SK-N-SH (cell line): ENCODE measurements at regions not wholly inside any gene's neighbourhood (a gene's known extent, or its start where the extent isn't known, plus 50 kb on each side); places are given as distances from the start of the nearest gene placed in this dataset.

Experiments
- CTCF ChIA-PET: fragments of 300-600, 350-600 bp; formaldehyde crosslinking; extraction: SDS; loops from one replicate; lab custom pipeline; 2021; lab: Yijun Ruan, JAX
- POLR2A ChIA-PET: fragments of 350-600 bp; sonication (Branson Sonifier 250); formaldehyde crosslinking; extraction: SDS; loops from one replicate; lab custom pipeline; 2020; ENCODE audit warnings: antibody characterized with exemption, inconsistent platforms; lab: Yijun Ruan, JAX
- DNase-seq: peaks from one replicate; pipeline ENCODE4 v3.0.0; 2012
- H2AFZ ChIP-seq: fragments of 200-600 bp; sonication (generic); 2 replicates; pipeline ENCODE4 v1.8.1; 2016; ENCODE audit warnings: antibody characterized with exemption, mild to moderate bottlenecking, low read depth
- H3F3A ChIP-seq: fragments of 200-600 bp; sonication (generic); replicated peaks from 2 replicates; pipeline ENCODE3; 2016; ENCODE audit warnings: antibody characterized with exemption, mild to moderate bottlenecking; ENCODE audit not compliant: insufficient read depth
- H3K27ac ChIP-seq, 2 experiments: fragments of 200-500 bp in 1 of 2; fragments of 200-600 bp in 1 of 2; sonication (Bioruptor generic) in 1 of 2; sonication (generic), shearing (Covaris generic) in 1 of 2; 2 replicates each; pipeline versions ENCODE4 v1.5.1 to v1.6.1; 2014 to 2016; ENCODE audit warnings: low read depth in 2 of 2, inconsistent platforms in 1 of 2, low read length in 1 of 2, mild to moderate bottlenecking in 1 of 2, mixed read lengths in 1 of 2
- H3K27me3 ChIP-seq: fragments of 200-600 bp; sonication (generic), shearing (Covaris generic); 2 replicates; pipeline ENCODE4 v1.6.1; 2016; ENCODE audit warnings: mixed run types; ENCODE audit not compliant: insufficient read depth
- H3K36me3 ChIP-seq, 2 experiments: fragments of 200-500 bp in 1 of 2; fragments of 200-600 bp in 1 of 2; sonication (Bioruptor generic) in 1 of 2; sonication (generic) in 1 of 2; replicated peaks in 1 of 2; 2 replicates each; pipeline versions ENCODE3 to v1.5.1; 2014 to 2016; ENCODE audit warnings: low read length in 1 of 2, mild to moderate bottlenecking in 1 of 2; ENCODE audit not compliant: insufficient read depth in 2 of 2, control insufficient read depth in 1 of 2
- H3K4me1 ChIP-seq, 2 experiments: fragments of 200-500 bp in 1 of 2; fragments of 200-600 bp in 1 of 2; sonication (Bioruptor generic) in 1 of 2; sonication (generic), shearing (Covaris generic) in 1 of 2; 2 replicates each; pipeline versions ENCODE4 v1.5.1 to v1.6.1; 2014 to 2016; ENCODE audit warnings: low read depth in 1 of 2, low read length in 1 of 2, mixed run types in 1 of 2; ENCODE audit not compliant: insufficient read depth in 2 of 2, control insufficient read depth in 1 of 2
- H3K4me2 ChIP-seq: fragments of 200-600 bp; sonication (generic), shearing (Covaris generic); 2 replicates; pipeline ENCODE4 v1.6.1; 2017; ENCODE audit warnings: mixed run types
- H3K4me3 ChIP-seq, 2 experiments: fragments of 200-500 bp in 1 of 2; fragments of 200-600 bp in 1 of 2; sonication (Bioruptor generic) in 1 of 2; sonication (generic), shearing (Covaris generic) in 1 of 2; 2 replicates each; pipeline versions ENCODE4 v1.5.1 to v1.8.1; 2014 to 2016; ENCODE audit warnings: low read depth in 2 of 2, inconsistent platforms in 1 of 2, low read length in 1 of 2, mild to moderate bottlenecking in 1 of 2, mixed read lengths in 1 of 2, moderate library complexity in 1 of 2
- H3K79me2 ChIP-seq: fragments of 200-600 bp; sonication (generic); 2 replicates; pipeline ENCODE4 v1.8.1; 2017; ENCODE audit warnings: mild to moderate bottlenecking; ENCODE audit not compliant: insufficient read depth
- H3K9ac ChIP-seq: fragments of 200-600 bp; sonication (generic); 2 replicates; pipeline ENCODE4 v1.6.1; 2017; ENCODE audit warnings: mixed run types
- H3K9me2 ChIP-seq: fragments of 200-600 bp; sonication (generic); 2 replicates; pipeline ENCODE4 v1.6.1; 2017; ENCODE audit warnings: mixed run types
- H3K9me3 ChIP-seq: fragments of 200-600 bp; sonication (generic); 2 replicates; pipeline ENCODE4 v1.6.1; 2017; ENCODE audit warnings: mixed run types, mild to moderate bottlenecking, moderate library complexity
- H4K20me1 ChIP-seq: fragments of 200-600 bp; sonication (generic); 2 replicates; pipeline ENCODE4 v1.6.1; 2017; ENCODE audit warnings: mild to moderate bottlenecking, mixed run types; ENCODE audit not compliant: insufficient read depth
- CHD2 ChIP-seq: fragments of 150-350 bp; IDR thresholded peaks from 2 replicates; pipeline ENCODE4 v1.6.1; 2018; ENCODE audit warnings: low read length; ENCODE audit not compliant: partially characterized antibody
- EP300 ChIP-seq, 2 experiments: IDR thresholded peaks; 2 replicates each; pipeline versions ENCODE4 v1.4.0 to v1.6.1; 2012; ENCODE audit warnings: borderline replicate concordance in 1 of 2, low read depth in 1 of 2, low read length in 1 of 2
- FOXJ3 ChIP-seq: sonication (generic); formaldehyde crosslinking; IDR thresholded peaks from 2 replicates; pipeline ENCODE4 v1.5.1; 2020; ENCODE audit warnings: mild to moderate bottlenecking, missing genetic modification reagents
- GABPA ChIP-seq: IDR thresholded peaks from 2 replicates; pipeline ENCODE4 v1.4.0; 2012; ENCODE audit warnings: low read depth, mild to moderate bottlenecking
- GATA2 ChIP-seq: sonication (generic); formaldehyde crosslinking; IDR thresholded peaks from 2 replicates; pipeline ENCODE4 v1.5.0; 2020; ENCODE audit warnings: mild to moderate bottlenecking, missing genetic modification reagents
- JUND ChIP-seq: IDR thresholded peaks from 2 replicates; pipeline ENCODE4 v1.4.0; 2012
- MXI1 ChIP-seq: IDR thresholded peaks from 2 replicates; pipeline ENCODE4 v1.6.1; 2012; ENCODE audit warnings: mild to moderate bottlenecking, low read depth, low read length, improper control_type of control experiment
- POLR2AphosphoS5 ChIP-seq: IDR thresholded peaks from 2 replicates; pipeline ENCODE4 v1.6.1; 2012; ENCODE audit warnings: low read depth, low read length
- RAD21 ChIP-seq: IDR thresholded peaks from 2 replicates; pipeline ENCODE4 v1.6.1; 2012; ENCODE audit warnings: mild to moderate bottlenecking, low read length
- RCOR1 ChIP-seq: fragments of 150-350 bp; IDR thresholded peaks from 2 replicates; pipeline ENCODE4 v1.6.1; 2017; ENCODE audit warnings: antibody characterized with exemption, low read length
- TCF12 ChIP-seq: IDR thresholded peaks from 2 replicates; pipeline ENCODE4 v1.4.0; 2012
- YY1 ChIP-seq: IDR thresholded peaks from 2 replicates; pipeline ENCODE4 v1.4.0; 2012; ENCODE audit warnings: low read depth, mild to moderate bottlenecking
- WGBS: methylation state at CpG from one replicate; pipeline ENCODE4 v1.1.6; 2017; ENCODE audit warnings: low lambda C conversion rate; 5-methylcytosine and 5-hydroxymethylcytosine counted together
- TF ChIP-seq, protein P1 (sequence below): IDR thresholded peaks from 2 replicates; pipeline ENCODE4 v1.4.0; 2012; ENCODE audit warnings: low read depth, borderline replicate concordance
- TF ChIP-seq, protein P2 (sequence below): IDR thresholded peaks from 2 replicates; pipeline ENCODE4; 2012
- TF ChIP-seq, protein P3 (sequence below): IDR thresholded peaks from 2 replicates; pipeline ENCODE4 v1.4.0; 2012; ENCODE audit warnings: low read depth

DNA sequence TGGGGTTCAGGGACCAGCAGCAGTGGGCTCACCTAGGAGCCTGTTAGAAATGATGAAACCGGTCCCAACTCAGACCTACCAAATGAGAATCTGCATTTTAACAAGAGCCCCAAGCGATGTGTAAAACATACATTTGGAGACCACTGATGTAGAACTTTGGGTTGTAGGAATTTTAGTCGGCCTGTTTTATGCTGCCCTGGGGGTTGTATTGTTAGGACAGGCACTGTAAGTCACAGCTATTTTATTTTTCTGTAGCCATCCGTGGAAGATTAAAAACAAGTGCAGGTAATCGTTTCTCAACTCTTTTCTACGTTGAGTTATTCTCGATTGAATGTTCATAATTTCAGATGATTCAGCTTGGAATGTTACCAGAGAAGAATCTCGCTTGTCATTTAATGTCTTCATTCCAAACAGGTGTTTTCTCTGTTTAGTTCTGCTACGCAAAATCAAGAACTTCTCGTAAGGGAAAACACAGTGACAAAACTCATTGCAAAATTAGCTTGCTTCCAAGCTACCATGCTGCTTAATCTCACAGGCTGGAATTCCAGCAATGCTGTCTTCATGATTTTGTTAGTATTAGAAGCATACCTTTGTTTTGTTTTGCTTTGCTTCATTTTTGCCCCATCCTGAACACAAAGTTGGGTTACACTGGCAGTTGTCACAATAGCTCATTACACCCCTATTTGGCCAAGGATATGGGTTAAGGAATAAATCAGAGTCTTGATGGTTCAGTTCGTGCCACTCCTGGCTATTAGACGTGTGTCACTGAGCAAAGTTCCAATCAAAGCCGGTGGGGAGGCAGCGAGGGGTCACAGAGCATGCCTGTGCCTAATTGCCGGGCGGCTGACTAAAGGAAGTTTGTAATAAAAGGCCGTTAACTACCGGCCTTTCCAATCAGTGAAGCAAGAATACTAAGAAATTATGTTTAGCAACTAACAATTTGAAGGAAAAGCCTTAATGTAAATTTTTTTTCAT lies 676.9 kb downstream of the GATA3 start:
- no peaks in the 10 kb centered on the region for H3F3A ChIP-seq
- no peak for DNase-seq
- POLR2A ChIA-PET, result no interaction called here

DNA sequence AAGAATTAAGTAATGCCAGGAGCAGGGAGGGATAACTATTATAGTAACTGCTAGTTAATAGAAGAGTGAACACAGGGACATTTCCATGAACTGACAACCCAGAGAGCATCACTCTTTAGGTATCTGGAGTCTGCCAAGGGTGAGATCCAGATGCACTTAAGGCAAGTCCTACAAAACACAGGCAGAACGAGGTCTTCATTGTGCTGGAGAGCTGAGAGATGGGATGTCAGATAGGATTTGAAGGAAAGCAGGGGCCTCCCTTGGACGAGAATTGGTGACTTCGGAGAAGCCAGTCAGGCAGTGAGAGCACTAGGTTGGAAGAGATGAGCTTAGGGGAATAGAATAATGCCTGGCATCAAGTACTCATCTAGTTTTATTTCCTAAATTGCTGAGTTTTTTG lies 684.5 kb downstream of the GATA3 start:
- no peaks in the 10 kb centered on the region for H4K20me1 ChIP-seq
- no peak overlapping the region for H3K4me2 ChIP-seq
- no peak overlapping the region for H2AFZ ChIP-seq
- no peak for TF ChIP-seq YY1
- peak; percentile 46 for TF ChIP-seq CHD2
- TF ChIP-seq, protein P1, sequence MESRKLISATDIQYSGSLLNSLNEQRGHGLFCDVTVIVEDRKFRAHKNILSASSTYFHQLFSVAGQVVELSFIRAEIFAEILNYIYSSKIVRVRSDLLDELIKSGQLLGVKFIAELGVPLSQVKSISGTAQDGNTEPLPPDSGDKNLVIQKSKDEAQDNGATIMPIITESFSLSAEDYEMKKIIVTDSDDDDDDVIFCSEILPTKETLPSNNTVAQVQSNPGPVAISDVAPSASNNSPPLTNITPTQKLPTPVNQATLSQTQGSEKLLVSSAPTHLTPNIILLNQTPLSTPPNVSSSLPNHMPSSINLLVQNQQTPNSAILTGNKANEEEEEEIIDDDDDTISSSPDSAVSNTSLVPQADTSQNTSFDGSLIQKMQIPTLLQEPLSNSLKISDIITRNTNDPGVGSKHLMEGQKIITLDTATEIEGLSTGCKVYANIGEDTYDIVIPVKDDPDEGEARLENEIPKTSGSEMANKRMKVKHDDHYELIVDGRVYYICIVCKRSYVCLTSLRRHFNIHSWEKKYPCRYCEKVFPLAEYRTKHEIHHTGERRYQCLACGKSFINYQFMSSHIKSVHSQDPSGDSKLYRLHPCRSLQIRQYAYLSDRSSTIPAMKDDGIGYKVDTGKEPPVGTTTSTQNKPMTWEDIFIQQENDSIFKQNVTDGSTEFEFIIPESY, result no peak
- peak; percentile 77 for TF ChIP-seq FOXJ3 (CRISPR knock-in tag)
- TF ChIP-seq, protein P2, sequence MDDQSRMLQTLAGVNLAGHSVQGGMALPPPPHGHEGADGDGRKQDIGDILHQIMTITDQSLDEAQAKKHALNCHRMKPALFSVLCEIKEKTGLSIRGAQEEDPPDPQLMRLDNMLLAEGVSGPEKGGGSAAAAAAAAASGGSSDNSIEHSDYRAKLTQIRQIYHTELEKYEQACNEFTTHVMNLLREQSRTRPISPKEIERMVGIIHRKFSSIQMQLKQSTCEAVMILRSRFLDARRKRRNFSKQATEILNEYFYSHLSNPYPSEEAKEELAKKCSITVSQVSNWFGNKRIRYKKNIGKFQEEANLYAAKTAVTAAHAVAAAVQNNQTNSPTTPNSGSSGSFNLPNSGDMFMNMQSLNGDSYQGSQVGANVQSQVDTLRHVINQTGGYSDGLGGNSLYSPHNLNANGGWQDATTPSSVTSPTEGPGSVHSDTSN, result 0 out of 2 replicates have a peak, but pooled peaks have one; percentile 21
- peak in 1 of 2 experiments; percentile 83; a peak in 1 of 4 replicates for TF ChIP-seq EP300 (IDR thresholded peaks at IDR 0.05; ENCODE audit: borderline replicate concordance in 1 of 2, low read depth in 1 of 2, low read length in 1 of 2)
- TF ChIP-seq GATA2 (CRISPR knock-in tag), result peak; percentile 98
- peak; percentile 45 for TF ChIP-seq RAD21
- TF ChIP-seq TCF12, result peak; percentile 55
- TF ChIP-seq RCOR1, result peak; percentile 79
- no peaks in the 10 kb centered on the region for H3K9me2 ChIP-seq
- H3K36me3 ChIP-seq, result no peaks in the 10 kb centered on the region
- H3K9me3 ChIP-seq, result no peaks in the 10 kb centered on the region
- ChIA-PET CTCF (interaction anchor here (0.7 to 1.0 kb wide), 3 partner anchors 31 to 292 kb away, joined by 3 read pairs; no protein-coding TSS in a partner anchor), POLR2A (interaction anchor here (1.3 kb wide), 1 partner anchor 407 kb away, joined by 3 read pairs; no protein-coding TSS in a partner anchor)
- H3K27ac ChIP-seq, result peak overlapping the region in 1 of 2 experiments; percentile 8; a peak in 2 of 4 replicates
- no peak overlapping the region for H3K9ac ChIP-seq
- H3F3A ChIP-seq, result no peaks in the 10 kb centered on the region
- 11% methylated on average over 3 of the region's 3 CpGs for WGBS
- H3K27me3 ChIP-seq, result no peaks in the 10 kb centered on the region
- DNase-seq, result peak; percentile 77
- no peaks in the 10 kb centered on the region for H3K79me2 ChIP-seq
- H3K4me3 ChIP-seq, result no peak overlapping the region
- peaks cover 0 to 6% of the 10 kb centered on the region in 2 experiments; a peak in 2 of 4 replicates for H3K4me1 ChIP-seq

More for the DNA sequence above, 676.9 kb downstream of the GATA3 start:
- Histone ChIP-seq H3K4me1 (no peaks in the 10 kb centered on the region), H3K27me3 (no peaks in the 10 kb centered on the region), H3K27ac (no peak overlapping the region), H3K36me3 (no peaks in the 10 kb centered on the region), H3K79me2 (no peaks in the 10 kb centered on the region), H3K9me3 (no peaks in the 10 kb centered on the region), H3K9ac (no peak overlapping the region), H3K9me2 (no peaks in the 10 kb centered on the region), H2AFZ (no peak overlapping the region), H3K4me3 (no peak overlapping the region), H3K4me2 (no peak overlapping the region), H4K20me1 (no peaks in the 10 kb centered on the region)
- WGBS, result 61% methylated on average over 18 of the region's 18 CpGs
- CTCF ChIA-PET, result no interaction called here
- TF ChIP-seq, protein P3, sequence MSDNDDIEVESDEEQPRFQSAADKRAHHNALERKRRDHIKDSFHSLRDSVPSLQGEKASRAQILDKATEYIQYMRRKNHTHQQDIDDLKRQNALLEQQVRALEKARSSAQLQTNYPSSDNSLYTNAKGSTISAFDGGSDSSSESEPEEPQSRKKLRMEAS, result no peak
- TF ChIP-seq POLR2AphosphoS5, result no peak
- TF ChIP-seq TCF12, result no peak
- no peak for TF ChIP-seq GABPA
- TF ChIP-seq MXI1, result no peak
- no peak for TF ChIP-seq JUND
- no peak for TF ChIP-seq RAD21
